ENCODE measurements at regions not wholly inside any gene's neighbourhood (a gene's known extent, or its start where the extent isn't known, plus 50 kb on each side); places are given as distances from the start of the nearest gene placed in this dataset.

GRCh38 chr5:45081082-45081481 lies 272.3 kb downstream of the MRPS30 start:
- Histone ChIP-seq H3K27me3 (ENCODE audit: control insufficient read depth in 2 of 2, insufficient read depth in 2 of 2, low read length in 2 of 2) (no peaks in the 10 kb centered on the region), H3K9me1 (replicated peaks; ENCODE audit: control insufficient read depth, extremely low read depth, insufficient read depth, low read length) (no peaks in the 10 kb centered on the region), H2AFZ (ENCODE audit: low read depth, low read length) (no peak overlapping the region), H3K9ac (replicated peaks; ENCODE audit: extremely low read depth, insufficient read depth, low read length) (no peak overlapping the region), H3K27ac (ENCODE audit: insufficient read depth, low read depth, low read length) (no peak overlapping the region), H3K36me3 (ENCODE audit: control insufficient read depth in 2 of 2, extremely low read depth in 1 of 2, insufficient read depth in 2 of 2, low read length in 2 of 2) (no peaks in the 10 kb centered on the region), H4K20me1 (replicated peaks; ENCODE audit: control insufficient read depth, extremely low read depth, insufficient read depth, low read length) (no peaks in the 10 kb centered on the region), H3K9me3 (replicated peaks; ENCODE audit: control insufficient read depth, insufficient read depth, low read length) (no peaks in the 10 kb centered on the region), H3K4me2 (ENCODE audit: insufficient read depth, low read length) (no peak overlapping the region), H3K4me1 (ENCODE audit: control insufficient read depth, extremely low read depth, insufficient read depth, low read length) (no peaks in the 10 kb centered on the region), H3K79me2 (ENCODE audit: control insufficient read depth, insufficient read depth, low read length) (no peaks in the 10 kb centered on the region), H3K4me3 (replicated peaks in 1 of 3; ENCODE audit: insufficient read depth in 1 of 3, low read depth in 1 of 3, low read length in 3 of 3) (no peak overlapping the region)
- DNase-seq (ENCODE audit: low read depth, low spot score) = no peak
- intact Hi-C loops (cut with micrococcal nuclease) (no loop called here), dilution Hi-C loops (cut with MboI; ENCODE audit: extremely low pct_ligation_motif_present, low sequenced_read_pairs) (no loop called here)
- no peak for TF ChIP-seq POLR2AphosphoS5 (IDR thresholded peaks at IDR 0.05; ENCODE audit: insufficient read depth, low read depth, low read length)
- no TSS peak for BruUV-seq (replicated peaks)
- CTCF ChIA-PET = no interaction called here
- POLR2A ChIA-PET = no interaction called here
- FAIRE-seq = no peak

GRCh38 chr5:45089870-45090269 lies 281.1 kb downstream of the MRPS30 start:
- Histone ChIP-seq H2AFZ (ENCODE audit: low read depth, low read length) (no peak overlapping the region), H3K9me3 (replicated peaks; ENCODE audit: control insufficient read depth, insufficient read depth, low read length) (no peaks in the 10 kb centered on the region), H3K36me3 (ENCODE audit: control insufficient read depth in 2 of 2, extremely low read depth in 1 of 2, insufficient read depth in 2 of 2, low read length in 2 of 2) (no peaks in the 10 kb centered on the region), H3K27me3 (ENCODE audit: control insufficient read depth in 2 of 2, insufficient read depth in 2 of 2, low read length in 2 of 2) (no peaks in the 10 kb centered on the region), H3K4me1 (ENCODE audit: control insufficient read depth, extremely low read depth, insufficient read depth, low read length) (no peaks in the 10 kb centered on the region), H4K20me1 (replicated peaks; ENCODE audit: control insufficient read depth, extremely low read depth, insufficient read depth, low read length) (no peaks in the 10 kb centered on the region), H3K4me2 (ENCODE audit: insufficient read depth, low read length) (no peak overlapping the region), H3K27ac (ENCODE audit: insufficient read depth, low read depth, low read length) (no peak overlapping the region), H3K9me1 (replicated peaks; ENCODE audit: control insufficient read depth, extremely low read depth, insufficient read depth, low read length) (no peaks in the 10 kb centered on the region), H3K9ac (replicated peaks; ENCODE audit: extremely low read depth, insufficient read depth, low read length) (no peak overlapping the region), H3K4me3 (replicated peaks in 1 of 3; ENCODE audit: insufficient read depth in 1 of 3, low read depth in 1 of 3, low read length in 3 of 3) (no peak overlapping the region), H3K79me2 (ENCODE audit: control insufficient read depth, insufficient read depth, low read length) (no peaks in the 10 kb centered on the region)
- DNase-seq (ENCODE audit: low read depth, low spot score) = no peak
- no TSS peak for BruUV-seq (replicated peaks)
- dilution Hi-C loops (cut with MboI; ENCODE audit: extremely low pct_ligation_motif_present, low sequenced_read_pairs) = no loop called here
- ChIA-PET CTCF (no interaction called here), POLR2A (no interaction called here)
- intact Hi-C loops (cut with micrococcal nuclease) = no loop called here
- TF ChIP-seq EZH2 (IDR thresholded peaks at IDR 0.05; ENCODE audit: borderline replicate concordance, low read depth, low read length, severe bottlenecking) (no peak), POLR2A (IDR thresholded peaks at IDR 0.05; ENCODE audit: low read depth, low read length) (no peak), POLR2AphosphoS5 (IDR thresholded peaks at IDR 0.05; ENCODE audit: insufficient read depth, low read depth, low read length) (no peak), MAX (IDR thresholded peaks at IDR 0.05; ENCODE audit: insufficient read depth, insufficient read length) (no peak), GATA2 (IDR thresholded peaks at IDR 0.05; ENCODE audit: insufficient read depth, insufficient read length, low read depth, low read length) (no peak), MYC (IDR thresholded peaks at IDR 0.05; ENCODE audit: low read depth, low read length) (no peak), FOS (IDR thresholded peaks at IDR 0.05; ENCODE audit: borderline replicate concordance, insufficient read depth, low read length) (no peak), CTCF (IDR thresholded peaks at IDR 0.05; ENCODE audit: extremely low read depth in 1 of 2, insufficient read depth in 1 of 2, low read depth in 1 of 2, low read length in 2 of 2) (no peak), JUN (IDR thresholded peaks at IDR 0.05; ENCODE audit: borderline replicate concordance, insufficient read depth, insufficient read length, low read depth) (no peak)
- no peak for FAIRE-seq
